Mesenchymal stem cell (in vitro differentiated cells and primary cell): ENCODE measurements at regions not wholly inside any gene's neighbourhood (a gene's known extent, or its start where the extent isn't known, plus 50 kb on each side); places are given as distances from the start of the nearest gene placed in this dataset.

Source experiments
- DNase-seq: peaks from one replicate; pipeline ENCODE4 v3.0.0-alpha.2; 2013
- H2AFZ ChIP-seq: one replicate; pipeline ENCODE4 v1.6.1; 2013; ENCODE audit warnings: low read depth, mild to moderate bottlenecking, control low read depth, inconsistent platforms, low read length, moderate library complexity
- H2AK5ac ChIP-seq: 2 replicates; pipeline ENCODE4 v1.6.1; 2013; ENCODE audit warnings: low read length, moderate library complexity, mild to moderate bottlenecking, inconsistent platforms; ENCODE audit not compliant: severe bottlenecking
- H2BK120ac ChIP-seq: one replicate; pipeline ENCODE4 v1.6.1; 2013; ENCODE audit warnings: low read depth, mild to moderate bottlenecking, inconsistent platforms, low read length, moderate library complexity
- H2BK12ac ChIP-seq, 2 experiments: one replicate each; pipeline ENCODE4 v1.6.1; 2013; ENCODE audit warnings: inconsistent platforms in 2 of 2, low read length in 2 of 2, mild to moderate bottlenecking in 2 of 2, moderate library complexity in 2 of 2, control low read depth in 1 of 2
- H2BK15ac ChIP-seq: one replicate; pipeline ENCODE4 v1.6.1; 2013; ENCODE audit warnings: mild to moderate bottlenecking, low read depth, inconsistent platforms; ENCODE audit not compliant: poor library complexity, severe bottlenecking
- H2BK5ac ChIP-seq: 2 replicates; pipeline ENCODE4 v1.6.1; 2013; ENCODE audit warnings: low read depth, mild to moderate bottlenecking, low read length, control low read depth, inconsistent platforms; ENCODE audit not compliant: poor library complexity, severe bottlenecking
- H3K14ac ChIP-seq, 2 experiments: one replicate each; pipeline ENCODE4 v1.6.1; 2013; ENCODE audit warnings: inconsistent platforms in 2 of 2, low read length in 2 of 2, control low read depth in 1 of 2, mild to moderate bottlenecking in 1 of 2, moderate library complexity in 1 of 2
- H3K18ac ChIP-seq, 2 experiments: one replicate each; pipeline ENCODE4 v1.6.1; 2013; ENCODE audit warnings: inconsistent platforms in 2 of 2, low read length in 2 of 2, control low read depth in 1 of 2, low read depth in 1 of 2, mild to moderate bottlenecking in 1 of 2
- H3K23ac ChIP-seq, 2 experiments: one replicate each; pipeline ENCODE4 v1.6.1; 2013; ENCODE audit warnings: inconsistent platforms in 2 of 2, low read length in 2 of 2, mild to moderate bottlenecking in 2 of 2, moderate library complexity in 2 of 2, control low read depth in 1 of 2
- H3K27ac ChIP-seq: 2 replicates; pipeline ENCODE4 v1.5.1; 2013; ENCODE audit warnings: mild to moderate bottlenecking, moderate library complexity, low read length, control low read depth, inconsistent platforms; ENCODE audit not compliant: poor library complexity, severe bottlenecking
- H3K27me3 ChIP-seq, 2 experiments: 2 replicates each; pipeline versions ENCODE4 v1.6.1 to v1.7.0; 2013; ENCODE audit warnings: low read length in 2 of 2, mild to moderate bottlenecking in 2 of 2, moderate library complexity in 2 of 2, control low read depth in 1 of 2, inconsistent platforms in 1 of 2; ENCODE audit not compliant: control insufficient read depth in 1 of 2, insufficient read depth in 1 of 2
- H3K36me3 ChIP-seq, 2 experiments: 2 replicates each; pipeline versions ENCODE4 v1.6.1 to v1.7.0; 2013; ENCODE audit warnings: low read length in 2 of 2, control low read depth in 1 of 2, inconsistent platforms in 1 of 2, low read depth in 1 of 2, mild to moderate bottlenecking in 1 of 2; ENCODE audit not compliant: insufficient read depth in 2 of 2, control insufficient read depth in 1 of 2
- H3K4ac ChIP-seq, 2 experiments: one replicate each; pipeline ENCODE4 v1.6.1; 2013; ENCODE audit warnings: inconsistent platforms in 2 of 2, low read length in 2 of 2, mild to moderate bottlenecking in 2 of 2, moderate library complexity in 2 of 2, control low read depth in 1 of 2, low read depth in 1 of 2
- H3K4me1 ChIP-seq: 2 replicates; pipeline ENCODE4 v1.6.1; 2013; ENCODE audit warnings: low read depth, low read length, control low read depth; ENCODE audit not compliant: control insufficient read depth, insufficient read depth
- H3K4me2 ChIP-seq: 2 replicates; pipeline ENCODE4 v1.6.1; 2013; ENCODE audit warnings: low read length, mild to moderate bottlenecking, inconsistent platforms; ENCODE audit not compliant: poor library complexity, severe bottlenecking
- H3K4me3 ChIP-seq, 2 experiments: 2 replicates each; pipeline versions ENCODE4 v1.5.1 to v1.7.0; 2013; ENCODE audit warnings: low read length in 2 of 2, mild to moderate bottlenecking in 2 of 2, control low read depth in 1 of 2, low read depth in 1 of 2; ENCODE audit not compliant: insufficient read depth in 1 of 2
- H3K79me1 ChIP-seq: replicated peaks from 2 replicates; pipeline ENCODE4 v1.6.1; 2013; ENCODE audit warnings: mild to moderate bottlenecking, control low read depth, low read length, inconsistent platforms; ENCODE audit not compliant: poor library complexity, severe bottlenecking
- H3K9ac ChIP-seq: 2 replicates; pipeline ENCODE4 v1.7.0; 2013; ENCODE audit warnings: mild to moderate bottlenecking, low read length, moderate library complexity
- H3K9me3 ChIP-seq: 2 replicates; pipeline ENCODE4 v1.7.0; 2013; ENCODE audit warnings: mild to moderate bottlenecking, low read length; ENCODE audit not compliant: control insufficient read depth
- H4K8ac ChIP-seq: one replicate; pipeline ENCODE4 v1.6.1; 2013; ENCODE audit warnings: inconsistent platforms, mild to moderate bottlenecking, low read length, moderate library complexity
- H4K91ac ChIP-seq: one replicate; pipeline ENCODE4 v1.6.1; 2013; ENCODE audit warnings: mild to moderate bottlenecking, low read length, inconsistent platforms
- WGBS: methylation state at CpG from one replicate; pipeline ENCODE4 v1.1.7; 2013; ENCODE audit warnings: mixed read lengths; 5-methylcytosine and 5-hydroxymethylcytosine counted together

GRCh38 chr10:71060476-71061426 lies 151.6 kb upstream of the UNC5B start:
- Histone ChIP-seq H3K4ac (no peak overlapping the region), H3K9me3 (no peaks in the 10 kb centered on the region), H2AK5ac (no peak overlapping the region), H3K9ac (no peak overlapping the region), H2AFZ (no peak overlapping the region), H3K27ac (no peak overlapping the region), H4K8ac (no peak overlapping the region), H3K36me3 (no peaks in the 10 kb centered on the region), H3K23ac (no peak overlapping the region), H3K4me2 (no peak overlapping the region), H3K4me1 (no peaks in the 10 kb centered on the region), H3K18ac (no peak overlapping the region), H3K27me3 (peaks cover 32 to 44% of the 10 kb centered on the region in 2 experiments), H2BK5ac (no peak overlapping the region), H3K14ac (no peak overlapping the region), H2BK12ac (no peak overlapping the region), H3K4me3 (no peak overlapping the region), H2BK15ac (no peak overlapping the region), H2BK120ac (no peak overlapping the region), H3K79me1 (no peaks in the 10 kb centered on the region), H4K91ac (no peak overlapping the region)
- WGBS = 83% methylated on average over 10 of the region's 12 CpGs
- no peak for DNase-seq

GRCh38 chr10:71061472-71061871 lies 150.9 kb upstream of the UNC5B start:
- H3K4me3 ChIP-seq = no peak overlapping the region
- H3K23ac ChIP-seq = no peak overlapping the region
- H4K91ac ChIP-seq = no peak overlapping the region
- no peak overlapping the region for H3K9ac ChIP-seq
- peak overlapping the region in 1 of 2 experiments; percentile 10 for H3K14ac ChIP-seq
- H4K8ac ChIP-seq = no peak overlapping the region
- 46% methylated on average over 7 of the region's 8 CpGs for WGBS
- H3K9me3 ChIP-seq = no peaks in the 10 kb centered on the region
- no peak overlapping the region for H3K4ac ChIP-seq
- no peak overlapping the region for H2BK15ac ChIP-seq
- H3K79me1 ChIP-seq = no peaks in the 10 kb centered on the region
- DNase-seq = no peak
- no peak overlapping the region for H2AFZ ChIP-seq
- H2BK12ac ChIP-seq = no peak overlapping the region
- no peak overlapping the region for H3K18ac ChIP-seq
- no peak overlapping the region for H3K4me2 ChIP-seq
- no peak overlapping the region for H3K27ac ChIP-seq
- no peak overlapping the region for H2AK5ac ChIP-seq
- H2BK120ac ChIP-seq = no peak overlapping the region
- peaks cover 32 to 40% of the 10 kb centered on the region in 2 experiments for H3K27me3 ChIP-seq
- no peak overlapping the region for H2BK5ac ChIP-seq
- H3K36me3 ChIP-seq = no peaks in the 10 kb centered on the region
- no peaks in the 10 kb centered on the region for H3K4me1 ChIP-seq

GRCh38 chr10:71062156-71062555 lies 150.2 kb upstream of the UNC5B start:
- H2AFZ ChIP-seq = no peak overlapping the region
- no peak overlapping the region for H2AK5ac ChIP-seq
- no peaks in the 10 kb centered on the region for H3K4me1 ChIP-seq
- no peak overlapping the region for H3K23ac ChIP-seq
- no peak overlapping the region for H2BK15ac ChIP-seq
- no peaks in the 10 kb centered on the region for H3K36me3 ChIP-seq
- H3K79me1 ChIP-seq = no peaks in the 10 kb centered on the region
- no peak overlapping the region for H4K91ac ChIP-seq
- H3K27ac ChIP-seq = no peak overlapping the region
- no peak overlapping the region for H3K4me3 ChIP-seq
- no peak overlapping the region for H3K9ac ChIP-seq
- H3K4ac ChIP-seq = no peak overlapping the region
- no peak overlapping the region for H2BK5ac ChIP-seq
- no peak overlapping the region for H3K18ac ChIP-seq
- H4K8ac ChIP-seq = no peak overlapping the region
- H3K4me2 ChIP-seq = no peak overlapping the region
- no peaks in the 10 kb centered on the region for H3K9me3 ChIP-seq
- H3K14ac ChIP-seq = no peak overlapping the region
- H2BK120ac ChIP-seq = no peak overlapping the region
- DNase-seq = no peak
- H2BK12ac ChIP-seq = no peak overlapping the region
- 75% methylated on average over 5 of the region's 5 CpGs for WGBS
- peaks cover 32 to 40% of the 10 kb centered on the region in 2 experiments for H3K27me3 ChIP-seq

- no peak overlapping the region for H2BK5ac ChIP-seq
- H4K91ac ChIP-seq = no peak overlapping the region
- H2AFZ ChIP-seq = no peak overlapping the region
- H3K36me3 ChIP-seq = no peaks in the 10 kb centered on the region
- H4K8ac ChIP-seq = no peak overlapping the region
- H3K18ac ChIP-seq = no peak overlapping the region
- H2AK5ac ChIP-seq = no peak overlapping the region
- DNase-seq = no peak
- no peak overlapping the region for H3K23ac ChIP-seq
- no peak overlapping the region for H3K14ac ChIP-seq
- H3K4ac ChIP-seq = no peak overlapping the region
- WGBS = 58% methylated on average over 7 of the region's 7 CpGs
- no peak overlapping the region for H3K4me2 ChIP-seq
- H3K9ac ChIP-seq = no peak overlapping the region
- no peak overlapping the region for H2BK120ac ChIP-seq
- H3K9me3 ChIP-seq = no peaks in the 10 kb centered on the region
- H3K27me3 ChIP-seq = peaks cover 26 to 40% of the 10 kb centered on the region in 2 experiments
- no peak overlapping the region for H3K27ac ChIP-seq
- H3K4me1 ChIP-seq = no peaks in the 10 kb centered on the region
- no peak overlapping the region for H2BK12ac ChIP-seq
- H3K4me3 ChIP-seq = no peak overlapping the region
- no peaks in the 10 kb centered on the region for H3K79me1 ChIP-seq
- H2BK15ac ChIP-seq = no peak overlapping the region
Observed at GRCh38 chr10:71063401-71063800, 149.0 kb upstream of the UNC5B start.
